GM20000 (cell line): ENCODE measurements at regions not wholly inside any gene's neighbourhood (a gene's known extent, or its start where the extent isn't known, plus 50 kb on each side); places are given as distances from the start of the nearest gene placed in this dataset.

Experiments
- DNase-seq: peaks from one replicate; pipeline ENCODE4 v3.0.0; 2012; ENCODE audit warnings: low spot score
- TF ChIP-seq, protein P1 (sequence below): IDR thresholded peaks from 2 replicates; pipeline ENCODE4 v1.5.1; 2012; ENCODE audit warnings: mild to moderate bottlenecking, control low read depth; ENCODE audit errors: extremely low read depth, missing control alignments

DNA sequence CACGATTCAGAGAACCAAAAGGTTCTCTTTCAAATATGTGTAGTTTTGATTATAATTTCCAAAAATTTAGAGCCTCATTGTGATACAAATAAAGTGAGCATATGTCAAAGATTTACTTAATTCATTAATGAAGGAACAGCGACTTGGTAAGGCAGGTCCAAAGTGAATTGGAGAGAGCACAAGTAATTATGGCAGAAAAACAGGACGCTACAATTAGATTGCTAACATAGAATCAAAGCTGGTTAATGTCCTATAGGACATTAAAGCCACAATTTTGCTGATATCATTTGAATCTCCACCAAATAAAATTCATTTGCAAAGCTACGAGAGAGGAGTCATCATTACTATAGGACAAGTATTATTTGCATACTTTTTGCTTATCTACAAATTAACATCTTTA lies 164.2 kb downstream of the CCER1 start:
- TF ChIP-seq, protein P1, sequence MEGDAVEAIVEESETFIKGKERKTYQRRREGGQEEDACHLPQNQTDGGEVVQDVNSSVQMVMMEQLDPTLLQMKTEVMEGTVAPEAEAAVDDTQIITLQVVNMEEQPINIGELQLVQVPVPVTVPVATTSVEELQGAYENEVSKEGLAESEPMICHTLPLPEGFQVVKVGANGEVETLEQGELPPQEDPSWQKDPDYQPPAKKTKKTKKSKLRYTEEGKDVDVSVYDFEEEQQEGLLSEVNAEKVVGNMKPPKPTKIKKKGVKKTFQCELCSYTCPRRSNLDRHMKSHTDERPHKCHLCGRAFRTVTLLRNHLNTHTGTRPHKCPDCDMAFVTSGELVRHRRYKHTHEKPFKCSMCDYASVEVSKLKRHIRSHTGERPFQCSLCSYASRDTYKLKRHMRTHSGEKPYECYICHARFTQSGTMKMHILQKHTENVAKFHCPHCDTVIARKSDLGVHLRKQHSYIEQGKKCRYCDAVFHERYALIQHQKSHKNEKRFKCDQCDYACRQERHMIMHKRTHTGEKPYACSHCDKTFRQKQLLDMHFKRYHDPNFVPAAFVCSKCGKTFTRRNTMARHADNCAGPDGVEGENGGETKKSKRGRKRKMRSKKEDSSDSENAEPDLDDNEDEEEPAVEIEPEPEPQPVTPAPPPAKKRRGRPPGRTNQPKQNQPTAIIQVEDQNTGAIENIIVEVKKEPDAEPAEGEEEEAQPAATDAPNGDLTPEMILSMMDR, result no peak
- DNase-seq, result no peak

DNA sequence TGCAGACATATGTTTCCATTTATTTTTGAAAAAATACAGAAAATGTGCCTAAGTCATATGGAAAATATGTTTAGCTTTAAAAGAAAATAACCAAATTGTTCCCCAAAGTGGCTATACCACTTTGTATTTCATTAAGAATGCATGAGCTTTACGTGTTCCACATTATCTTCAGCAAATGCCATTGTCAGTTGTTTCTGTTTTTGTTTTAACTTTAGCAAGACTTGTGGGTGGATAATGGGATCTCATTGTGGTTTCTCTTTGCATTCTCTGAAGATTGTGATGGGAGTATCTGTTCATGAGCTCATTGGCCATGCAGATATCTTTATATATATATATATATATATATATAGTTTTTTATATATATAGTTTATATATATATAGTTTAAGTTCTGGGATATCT lies 181.5 kb downstream of the CCER1 start:
- TF ChIP-seq, protein P1, result no peak
- no peak for DNase-seq

DNA sequence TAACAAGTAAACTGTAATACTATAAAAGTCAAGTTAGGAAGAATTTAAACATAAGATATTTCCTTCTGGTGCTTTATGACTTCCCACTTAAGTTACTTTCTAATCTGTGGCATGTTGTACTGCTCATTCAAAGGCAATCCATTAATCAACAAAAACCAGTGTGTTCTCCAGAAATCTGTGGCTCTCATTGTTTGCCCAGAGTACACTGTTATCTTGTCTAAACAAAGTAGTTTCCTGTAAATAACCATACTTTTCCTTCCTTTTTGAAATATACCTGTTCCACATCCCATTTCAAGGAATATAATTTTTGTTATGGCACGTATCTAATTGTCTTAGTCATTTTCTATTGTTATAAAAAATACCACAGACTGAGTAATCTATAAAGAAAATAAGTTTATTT lies 184.1 kb downstream of the CCER1 start:
- TF ChIP-seq, protein P1, result no peak
- DNase-seq, result no peak

DNA sequence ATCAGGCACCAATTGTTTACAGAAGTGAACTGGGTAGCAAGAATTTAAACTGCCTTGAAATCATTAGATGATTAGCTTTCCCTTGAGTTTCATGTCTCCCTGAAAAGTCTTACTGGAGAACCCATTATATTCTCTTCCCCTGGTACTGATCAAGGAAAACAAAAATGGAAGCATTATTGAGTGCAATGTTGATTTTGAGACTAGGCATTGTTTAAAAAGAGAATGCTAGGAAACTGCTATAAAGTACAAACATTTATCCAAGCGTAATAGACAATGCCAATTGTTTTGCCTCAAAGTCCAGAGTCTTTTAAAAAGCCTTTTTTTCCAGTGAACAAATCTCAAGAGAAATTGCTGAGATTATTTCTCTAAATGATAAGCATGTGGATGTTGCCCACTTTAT lies 197.0 kb downstream of the CCER1 start:
- TF ChIP-seq, protein P1, result no peak
- DNase-seq, result no peak

DNA sequence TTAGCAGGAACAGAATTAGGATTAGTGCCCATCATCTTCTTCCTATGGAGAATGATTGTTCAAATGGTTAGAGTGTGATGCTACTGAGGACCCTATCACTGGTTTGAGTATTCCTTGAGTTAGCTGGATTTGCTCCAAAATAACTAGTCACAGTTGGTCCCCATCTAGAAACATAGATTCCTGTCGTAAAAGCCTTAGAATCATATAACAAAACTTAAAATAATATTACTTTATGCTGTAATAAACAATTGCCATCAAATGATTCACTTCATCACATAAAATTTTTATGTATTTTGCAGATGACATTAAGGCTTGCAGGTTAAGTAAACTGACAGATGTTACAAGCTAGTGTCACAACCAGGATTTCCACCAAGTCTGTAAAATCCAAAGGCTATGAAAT lies 209.8 kb downstream of the CCER1 start:
- DNase-seq, result no peak
- TF ChIP-seq, protein P1, result no peak

DNA sequence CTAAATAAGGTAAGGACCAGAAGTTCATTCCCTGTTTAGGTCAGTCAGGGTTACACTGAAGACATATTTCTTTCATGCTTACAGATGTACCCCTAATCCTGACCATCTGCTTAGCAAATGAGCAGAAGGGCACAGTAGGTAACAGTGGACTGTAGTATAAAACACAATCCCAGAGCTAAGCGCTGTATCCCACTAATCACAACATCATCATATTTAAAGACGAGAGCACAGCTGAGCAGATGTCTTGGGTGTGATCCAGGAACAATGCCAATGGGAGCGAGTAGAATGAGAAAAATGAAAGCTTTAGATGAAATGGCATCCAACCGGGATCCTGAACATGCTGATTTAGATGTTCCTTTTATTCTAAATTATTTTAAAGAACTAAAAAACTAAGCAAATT lies 213.4 kb downstream of the CCER1 start:
- TF ChIP-seq, protein P1, result no peak
- no peak for DNase-seq

DNA sequence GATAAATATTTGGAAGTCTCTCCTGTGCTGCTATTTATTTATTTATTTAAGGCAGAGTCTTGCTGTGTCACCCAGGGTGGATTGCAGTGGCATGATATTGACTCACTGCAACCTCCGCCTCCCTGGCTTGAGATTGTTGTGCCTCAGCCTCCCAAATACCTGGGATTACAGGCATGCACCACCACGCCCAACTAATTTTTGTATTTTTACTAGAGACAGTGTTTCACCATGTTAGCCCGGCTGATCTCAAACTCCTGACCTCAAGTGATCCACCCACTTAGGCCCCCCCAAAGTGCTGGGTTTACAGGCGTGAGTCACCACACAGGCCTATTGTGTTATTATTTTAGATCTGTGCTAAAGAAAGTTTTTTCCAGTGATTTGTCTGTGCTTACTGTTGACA lies 225.2 kb downstream of the CCER1 start:
- DNase-seq, result no peak
- TF ChIP-seq, protein P1, result no peak
